Body of pancreas (tissue), 4 donors: ENCODE measurements at regions not wholly inside any gene's neighbourhood (a gene's known extent, or its start where the extent isn't known, plus 50 kb on each side); places are given as distances from the start of the nearest gene placed in this dataset.

Source experiments
- ATAC-seq: fragments of 150-250 bp; one replicate; pipeline ENCODE4 v1.9.1; 2016
- DNase-seq, 4 donors: peaks; one replicate each; pipeline ENCODE4 v3.0.0-alpha.2; 2019
- H3K27ac ChIP-seq, 4 donors: fragments of 200-600 bp; sonication (generic); 1 replicate in 3 of 4; 2 replicates in 1 of 4; pipeline versions ENCODE4 v1.5.1 to v1.6.1; 2016 to 2019; ENCODE audit warnings: mild to moderate bottlenecking in 1 of 4, mixed read lengths in 1 of 4, moderate library complexity in 1 of 4
- H3K27me3 ChIP-seq, 2 donors: fragments of 200-600 bp; sonication (generic); one replicate each; pipeline ENCODE4 v1.6.0; 2016; ENCODE audit warnings: mild to moderate bottlenecking in 1 of 2
- H3K36me3 ChIP-seq, 2 donors: fragments of 200-600 bp; sonication (generic); replicated peaks in 1 of 2; 2 replicates each; pipeline ENCODE4 v1.5.1; 2016; ENCODE audit warnings: low read depth in 2 of 2; ENCODE audit not compliant: insufficient read depth in 1 of 2
- H3K4me1 ChIP-seq: fragments of 200-600 bp; sonication (generic); one replicate; pipeline ENCODE4 v1.6.0; 2016
- H3K4me3 ChIP-seq, 2 donors: fragments of 200-600 bp; sonication (generic); 1 replicate in 1 of 2; 2 replicates in 1 of 2; pipeline ENCODE4 v1.5.1; 2016 to 2019
- H3K9me3 ChIP-seq, 3 donors: fragments of 200-600 bp; sonication (generic); 1 replicate in 2 of 3; 2 replicates in 1 of 3; pipeline ENCODE4 v1.5.1; 2016
- POLR2A ChIP-seq, 3 donors: fragments of 450-650 bp; IDR thresholded peaks; one replicate each; pipeline ENCODE4 v1.6.1; 2016; ENCODE audit warnings: antibody characterized with exemption in 3 of 3, mild to moderate bottlenecking in 2 of 3
- WGBS, 2 donors: methylation state at CpG; one replicate each; pipeline ENCODE4 v1.1.5; 2017; 5-methylcytosine and 5-hydroxymethylcytosine counted together
- intact Hi-C: fragments of 100-400 bp; cut with DNase I; formaldehyde crosslinking; loops from one replicate; pipeline ENCODE4 v1.15.1; 2023
- TF ChIP-seq, protein P1 (sequence below), 7 experiments: fragments of 450-650 bp in 4 of 7; fragments of 200-600 bp in 3 of 7; sonication (generic) in 3 of 7; IDR thresholded peaks; one replicate each; pipeline ENCODE4 v1.5.1; 2016 to 2019; ENCODE audit warnings: antibody characterized with exemption in 7 of 7

DNA sequence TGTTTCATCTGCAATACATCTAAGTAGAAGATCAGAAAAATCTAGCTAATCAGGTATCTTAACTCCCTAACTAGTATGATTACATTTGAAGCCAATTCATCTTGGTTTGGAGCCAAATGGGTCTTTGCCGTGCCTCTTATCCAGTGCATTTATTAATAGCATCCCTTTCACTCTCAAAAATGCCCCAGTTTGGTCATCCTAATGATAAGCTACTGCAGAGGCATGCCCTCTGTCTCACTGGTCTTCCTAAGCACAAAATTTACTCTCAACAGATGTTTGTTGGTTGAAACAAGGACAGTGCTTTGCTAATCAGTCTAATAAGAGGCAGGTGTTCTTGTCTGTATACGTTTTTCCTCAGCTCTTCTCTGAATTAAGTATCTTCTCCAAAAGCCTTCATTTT lies 403.2 kb downstream of the RAD51AP2 start:
- no peak for DNase-seq
- H3K27me3 ChIP-seq: no peaks in the 10 kb centered on the region
- no peak overlapping the region for H3K27ac ChIP-seq
- H3K4me1 ChIP-seq: no peaks in the 10 kb centered on the region
- no peak for ATAC-seq
- H3K4me3 ChIP-seq: no peak overlapping the region
- 11 to 24% methylated on average over 2 of the region's 2 CpGs for WGBS, 2 donors
- TF ChIP-seq, protein P1, sequence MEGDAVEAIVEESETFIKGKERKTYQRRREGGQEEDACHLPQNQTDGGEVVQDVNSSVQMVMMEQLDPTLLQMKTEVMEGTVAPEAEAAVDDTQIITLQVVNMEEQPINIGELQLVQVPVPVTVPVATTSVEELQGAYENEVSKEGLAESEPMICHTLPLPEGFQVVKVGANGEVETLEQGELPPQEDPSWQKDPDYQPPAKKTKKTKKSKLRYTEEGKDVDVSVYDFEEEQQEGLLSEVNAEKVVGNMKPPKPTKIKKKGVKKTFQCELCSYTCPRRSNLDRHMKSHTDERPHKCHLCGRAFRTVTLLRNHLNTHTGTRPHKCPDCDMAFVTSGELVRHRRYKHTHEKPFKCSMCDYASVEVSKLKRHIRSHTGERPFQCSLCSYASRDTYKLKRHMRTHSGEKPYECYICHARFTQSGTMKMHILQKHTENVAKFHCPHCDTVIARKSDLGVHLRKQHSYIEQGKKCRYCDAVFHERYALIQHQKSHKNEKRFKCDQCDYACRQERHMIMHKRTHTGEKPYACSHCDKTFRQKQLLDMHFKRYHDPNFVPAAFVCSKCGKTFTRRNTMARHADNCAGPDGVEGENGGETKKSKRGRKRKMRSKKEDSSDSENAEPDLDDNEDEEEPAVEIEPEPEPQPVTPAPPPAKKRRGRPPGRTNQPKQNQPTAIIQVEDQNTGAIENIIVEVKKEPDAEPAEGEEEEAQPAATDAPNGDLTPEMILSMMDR (IDR thresholded peaks at IDR 0.05): no peak
- no peak for TF ChIP-seq POLR2A (IDR thresholded peaks at IDR 0.05)
- H3K36me3 ChIP-seq: no peaks in the 10 kb centered on the region
- no peaks in the 10 kb centered on the region for H3K9me3 ChIP-seq
- intact Hi-C loops: no loop called here

DNA sequence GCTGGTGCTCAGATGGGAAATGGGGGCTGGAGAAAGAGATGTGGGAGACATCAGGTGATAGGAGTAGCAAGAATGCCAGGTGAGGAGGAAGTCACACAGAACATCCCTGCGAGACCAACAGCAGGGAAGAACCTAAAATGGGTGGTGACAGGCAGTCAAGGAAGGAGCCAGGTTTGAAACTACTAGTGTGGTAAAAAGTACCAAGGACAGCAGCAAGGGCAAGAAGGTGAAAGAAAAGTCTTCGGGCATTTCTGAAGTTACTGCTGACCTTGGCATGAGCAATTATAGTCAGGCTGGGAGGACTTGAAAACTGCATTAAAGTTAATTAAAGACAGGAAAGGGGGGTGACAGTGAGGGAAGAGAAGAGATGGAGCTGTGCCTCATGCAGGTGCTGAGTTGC lies 410.4 kb downstream of the RAD51AP2 start:
- H3K27ac ChIP-seq: no peak overlapping the region
- TF ChIP-seq, protein P1 (IDR thresholded peaks at IDR 0.05): no peak
- TF ChIP-seq POLR2A (IDR thresholded peaks at IDR 0.05): no peak
- no peaks in the 10 kb centered on the region for H3K9me3 ChIP-seq
- H3K36me3 ChIP-seq: no peaks in the 10 kb centered on the region
- 28 to 41% methylated on average over 2 of the region's 2 CpGs for WGBS, 2 donors
- ATAC-seq (no peak), DNase-seq (no peak)
- intact Hi-C loops: no loop called here
- H3K27me3 ChIP-seq: no peaks in the 10 kb centered on the region
- no peak overlapping the region for H3K4me3 ChIP-seq
- H3K4me1 ChIP-seq: no peaks in the 10 kb centered on the region

DNA sequence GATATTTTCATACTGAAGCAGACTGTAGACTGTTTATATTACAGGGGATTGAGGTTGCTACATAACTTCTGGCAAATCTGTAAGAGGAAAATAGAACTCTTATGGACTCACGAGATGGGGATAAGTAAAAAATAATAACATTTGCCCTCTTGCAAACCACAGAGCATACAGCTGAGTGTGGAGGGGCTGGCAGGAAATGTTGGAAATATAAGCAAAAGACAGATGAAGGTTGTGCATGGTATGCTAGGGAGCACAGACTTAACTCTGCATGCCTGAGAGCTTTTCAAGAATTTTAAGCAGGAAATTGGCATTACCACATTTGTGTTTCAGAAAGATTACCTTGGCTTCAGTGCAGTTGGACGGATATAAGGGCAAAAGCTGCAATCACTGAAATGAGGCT lies 411.1 kb downstream of the RAD51AP2 start:
- Histone ChIP-seq H3K36me3 (no peaks in the 10 kb centered on the region), H3K27me3 (no peaks in the 10 kb centered on the region), H3K4me1 (no peaks in the 10 kb centered on the region), H3K27ac (no peak overlapping the region), H3K9me3 (no peaks in the 10 kb centered on the region), H3K4me3 (no peak overlapping the region)
- WGBS, 2 donors: 24 to 47% methylated on average over 2 of the region's 2 CpGs
- DNase-seq: no peak
- intact Hi-C loops: no loop called here
- TF ChIP-seq, protein P1 (IDR thresholded peaks at IDR 0.05): no peak
- TF ChIP-seq POLR2A (IDR thresholded peaks at IDR 0.05): no peak
- ATAC-seq: no peak

DNA sequence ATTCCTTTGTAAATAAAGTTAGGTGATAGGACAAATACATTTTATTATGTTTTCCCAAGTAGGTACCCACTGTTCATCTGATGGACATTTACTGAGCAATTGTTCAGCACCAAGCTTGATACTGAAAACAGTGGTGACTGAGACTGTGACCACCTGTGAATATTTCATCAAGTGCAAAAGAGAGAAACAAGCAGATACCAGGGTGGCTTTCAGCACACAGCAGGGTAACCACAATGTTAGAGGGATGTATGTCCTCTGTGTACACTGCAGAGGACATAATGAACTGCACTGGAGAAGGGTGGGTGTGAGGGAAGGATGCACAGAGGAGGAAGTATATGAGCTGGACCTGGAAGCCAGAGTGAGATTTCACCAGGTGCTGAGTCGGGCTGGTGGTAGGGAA lies 411.8 kb downstream of the RAD51AP2 start:
- 33 to 47% methylated on average over 1 of the region's 1 CpG for WGBS, 2 donors
- Histone ChIP-seq H3K27me3 (no peaks in the 10 kb centered on the region), H3K4me3 (no peak overlapping the region), H3K36me3 (no peaks in the 10 kb centered on the region), H3K27ac (no peak overlapping the region), H3K9me3 (no peaks in the 10 kb centered on the region), H3K4me1 (no peaks in the 10 kb centered on the region)
- intact Hi-C loops: no loop called here
- no peak for ATAC-seq
- no peak for DNase-seq
- TF ChIP-seq, protein P1 (IDR thresholded peaks at IDR 0.05): no peak
- TF ChIP-seq POLR2A (IDR thresholded peaks at IDR 0.05): no peak

DNA sequence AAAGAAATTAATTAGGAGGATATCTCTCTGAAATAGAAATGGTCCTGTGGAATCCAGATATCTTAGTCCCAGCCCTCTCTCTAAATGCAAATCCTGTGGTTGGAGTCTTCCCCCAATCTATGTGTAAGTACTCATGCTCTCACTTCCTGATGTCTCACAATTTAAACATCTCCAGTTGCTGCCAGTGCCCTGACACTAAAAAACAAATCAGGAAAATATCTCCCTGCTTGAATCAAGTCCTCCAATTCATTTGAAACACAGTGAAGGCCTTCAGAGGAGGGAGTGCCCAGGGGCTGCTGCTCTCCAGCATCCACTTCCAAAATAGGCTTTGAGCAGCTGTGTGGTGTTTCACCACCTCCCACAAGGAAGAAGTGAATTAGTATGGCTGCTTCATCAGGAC lies 413.8 kb downstream of the RAD51AP2 start:
- H3K4me3 ChIP-seq: no peak overlapping the region
- H3K27ac ChIP-seq: no peak overlapping the region
- no peaks in the 10 kb centered on the region for H3K27me3 ChIP-seq
- no peaks in the 10 kb centered on the region for H3K36me3 ChIP-seq
- ATAC-seq: no peak
- no peak for DNase-seq
- H3K4me1 ChIP-seq: no peaks in the 10 kb centered on the region
- intact Hi-C loops: no loop called here
- TF ChIP-seq, protein P1 (IDR thresholded peaks at IDR 0.05): no peak
- TF ChIP-seq POLR2A (IDR thresholded peaks at IDR 0.05): no peak
- H3K9me3 ChIP-seq: no peaks in the 10 kb centered on the region
